ENCODE measurements at regions not wholly inside any gene's neighbourhood (a gene's known extent, or its start where the extent isn't known, plus 50 kb on each side); places are given as distances from the start of the nearest gene placed in this dataset.

DNA sequence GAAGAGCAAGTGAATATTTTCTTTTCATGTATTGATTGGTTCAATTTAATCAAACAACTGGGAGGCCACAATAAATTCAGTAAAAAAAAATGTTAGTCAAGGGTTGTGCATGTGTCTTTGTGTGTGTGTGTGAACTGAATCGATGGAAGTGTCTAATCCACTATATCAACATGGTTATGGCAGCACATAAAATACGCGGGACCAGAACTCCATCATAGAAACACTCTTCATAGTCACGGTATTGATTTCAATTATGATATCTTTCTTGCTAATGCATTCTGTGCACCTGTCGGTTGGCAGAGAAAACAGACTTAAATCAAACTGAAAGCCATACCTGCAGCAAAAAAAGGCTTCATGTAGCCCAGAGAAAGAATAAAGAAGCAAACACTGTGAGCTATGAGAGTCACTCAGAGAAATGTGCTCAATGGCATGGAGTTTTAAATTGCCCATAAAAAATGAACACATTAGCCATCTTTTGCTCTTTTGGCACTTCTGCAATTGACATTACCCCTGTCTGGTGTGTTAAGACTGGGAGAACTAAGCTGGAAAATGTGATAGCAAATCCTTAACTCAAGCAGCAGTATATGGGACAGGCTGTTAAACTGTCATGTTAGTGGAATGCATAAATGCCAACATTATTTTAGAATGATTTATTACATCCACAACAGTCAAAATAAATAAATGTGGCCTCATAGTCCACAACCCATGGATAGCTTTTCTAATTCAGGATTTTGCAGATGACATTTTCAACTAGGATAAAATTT lies 642.4 kb upstream of the C9orf72 start:
- POLR2A ChIA-PET: no interaction called here
- Mint-ChIP-seq H3K27ac (ENCODE audit: unreplicated experiment) (no peak overlapping the region), H3K27me3 (ENCODE audit: insufficient read depth, unreplicated experiment) (no peaks in the 10 kb centered on the region), H3K9me3 (ENCODE audit: unreplicated experiment) (no peaks in the 10 kb centered on the region), H3K4me1 (ENCODE audit: low read depth, unreplicated experiment) (peaks cover 6% of the 10 kb centered on the region), H3K4me3 (ENCODE audit: unreplicated experiment) (no peak overlapping the region), H3K36me3 (ENCODE audit: insufficient read depth, unreplicated experiment) (no peaks in the 10 kb centered on the region)
- Histone ChIP-seq H3K27me3 (replicated peaks; ENCODE audit: control insufficient read depth, insufficient read depth, low read length) (no peaks in the 10 kb centered on the region), H3K36me3 (ENCODE audit: control insufficient read depth, insufficient read depth, low read length) (no peaks in the 10 kb centered on the region), H3K4me1 (peaks cover 18% of the 10 kb centered on the region), H3K9me3 (no peaks in the 10 kb centered on the region), H3K4me3 (ENCODE audit: low read depth, low read length) (no peak overlapping the region)
- no peak for DNase-seq
- BruUV-seq (replicated peaks): no TSS peak
- TF ChIP-seq, protein P1, sequence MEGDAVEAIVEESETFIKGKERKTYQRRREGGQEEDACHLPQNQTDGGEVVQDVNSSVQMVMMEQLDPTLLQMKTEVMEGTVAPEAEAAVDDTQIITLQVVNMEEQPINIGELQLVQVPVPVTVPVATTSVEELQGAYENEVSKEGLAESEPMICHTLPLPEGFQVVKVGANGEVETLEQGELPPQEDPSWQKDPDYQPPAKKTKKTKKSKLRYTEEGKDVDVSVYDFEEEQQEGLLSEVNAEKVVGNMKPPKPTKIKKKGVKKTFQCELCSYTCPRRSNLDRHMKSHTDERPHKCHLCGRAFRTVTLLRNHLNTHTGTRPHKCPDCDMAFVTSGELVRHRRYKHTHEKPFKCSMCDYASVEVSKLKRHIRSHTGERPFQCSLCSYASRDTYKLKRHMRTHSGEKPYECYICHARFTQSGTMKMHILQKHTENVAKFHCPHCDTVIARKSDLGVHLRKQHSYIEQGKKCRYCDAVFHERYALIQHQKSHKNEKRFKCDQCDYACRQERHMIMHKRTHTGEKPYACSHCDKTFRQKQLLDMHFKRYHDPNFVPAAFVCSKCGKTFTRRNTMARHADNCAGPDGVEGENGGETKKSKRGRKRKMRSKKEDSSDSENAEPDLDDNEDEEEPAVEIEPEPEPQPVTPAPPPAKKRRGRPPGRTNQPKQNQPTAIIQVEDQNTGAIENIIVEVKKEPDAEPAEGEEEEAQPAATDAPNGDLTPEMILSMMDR (IDR thresholded peaks at IDR 0.05; ENCODE audit: insufficient read depth in 1 of 2, low read depth in 1 of 2, low read length in 1 of 2, severe bottlenecking in 1 of 2, unreplicated experiment in 1 of 2): no peak
- CTCF ChIA-PET: no interaction called here
- intact Hi-C loops (cut with micrococcal nuclease; ENCODE audit: unreplicated experiment): no loop called here

DNA sequence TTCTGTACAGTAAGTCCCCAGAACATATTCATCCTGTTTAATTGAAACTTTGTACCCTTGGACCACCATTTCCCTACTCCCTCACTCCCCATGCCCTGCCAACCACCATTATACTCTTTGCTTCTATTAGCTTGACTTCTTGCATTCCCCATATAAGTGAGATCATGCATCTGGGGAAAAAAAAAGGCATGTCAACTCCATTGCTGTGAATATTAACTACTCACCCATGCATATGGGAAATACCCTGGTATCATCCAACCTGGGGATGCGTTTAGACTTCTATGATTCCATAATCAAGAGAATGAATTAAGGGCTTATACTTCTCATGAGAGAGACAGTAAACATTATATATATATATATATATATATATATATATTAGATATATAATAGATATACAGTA lies 659.4 kb upstream of the C9orf72 start:
- H3K4me1 Mint-ChIP-seq (ENCODE audit: low read depth, unreplicated experiment): peaks cover 6% of the 10 kb centered on the region
- Histone ChIP-seq H3K9me3 (no peaks in the 10 kb centered on the region), H3K4me1 (peaks cover 7% of the 10 kb centered on the region), H3K4me3 (ENCODE audit: low read depth, low read length) (no peak overlapping the region), H3K36me3 (ENCODE audit: control insufficient read depth, insufficient read depth, low read length) (no peaks in the 10 kb centered on the region), H3K27me3 (replicated peaks; ENCODE audit: control insufficient read depth, insufficient read depth, low read length) (no peaks in the 10 kb centered on the region)
- no peaks in the 10 kb centered on the region for H3K36me3 Mint-ChIP-seq (ENCODE audit: insufficient read depth, unreplicated experiment)
- no peaks in the 10 kb centered on the region for H3K27me3 Mint-ChIP-seq (ENCODE audit: insufficient read depth, unreplicated experiment)
- BruUV-seq (replicated peaks): no TSS peak
- POLR2A ChIA-PET: no interaction called here
- intact Hi-C loops (cut with micrococcal nuclease; ENCODE audit: unreplicated experiment): no loop called here
- no peak overlapping the region for H3K4me3 Mint-ChIP-seq (ENCODE audit: unreplicated experiment)
- CTCF ChIA-PET: no interaction called here
- no peak overlapping the region for H3K27ac Mint-ChIP-seq (ENCODE audit: unreplicated experiment)
- DNase-seq: no peak
- TF ChIP-seq, protein P1 (IDR thresholded peaks at IDR 0.05; ENCODE audit: insufficient read depth in 1 of 2, low read depth in 1 of 2, low read length in 1 of 2, severe bottlenecking in 1 of 2, unreplicated experiment in 1 of 2): no peak
- H3K9me3 Mint-ChIP-seq (ENCODE audit: unreplicated experiment): peaks cover 9% of the 10 kb centered on the region

DNA sequence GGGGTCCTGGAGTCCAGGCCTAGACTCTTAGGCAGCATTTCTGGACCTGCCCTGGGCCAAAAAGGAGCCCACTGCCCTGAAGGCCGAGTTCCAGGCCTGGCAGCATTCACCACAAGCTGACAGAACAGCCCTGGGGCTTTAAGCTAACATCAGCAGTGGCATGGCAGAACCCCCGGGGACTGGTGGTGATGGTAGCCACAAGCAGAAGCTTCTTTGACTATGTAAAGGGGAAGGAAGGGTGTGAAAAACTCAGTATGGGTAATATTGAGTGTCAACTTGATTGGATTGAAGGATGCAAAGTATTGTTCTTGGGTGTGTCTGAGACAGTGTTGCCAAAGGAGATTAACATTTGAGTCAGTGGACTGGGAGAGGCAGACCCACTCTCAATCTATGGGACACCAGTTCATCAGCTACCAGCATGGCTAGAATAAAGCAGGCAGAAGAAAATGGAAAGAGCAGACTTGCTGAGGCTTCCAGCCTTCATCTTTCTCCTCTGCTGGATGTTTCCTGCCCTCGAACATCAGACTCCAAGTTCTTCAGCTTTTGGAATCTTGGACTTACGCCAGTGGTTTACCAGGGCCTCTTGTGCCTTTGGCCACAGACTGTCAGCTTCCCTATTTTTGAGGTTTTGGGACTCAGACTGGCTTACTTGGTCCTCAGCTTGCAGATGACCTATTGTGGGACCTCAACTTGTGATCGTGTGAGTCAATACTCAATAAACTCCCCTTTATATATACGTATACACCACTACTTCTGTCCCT lies 661.0 kb upstream of the C9orf72 start:
- DNase-seq: no peak
- H3K36me3 Mint-ChIP-seq (ENCODE audit: insufficient read depth, unreplicated experiment): no peaks in the 10 kb centered on the region
- intact Hi-C loops (cut with micrococcal nuclease; ENCODE audit: unreplicated experiment): no loop called here
- Histone ChIP-seq H3K27me3 (replicated peaks; ENCODE audit: control insufficient read depth, insufficient read depth, low read length) (no peaks in the 10 kb centered on the region), H3K4me1 (peaks cover 7% of the 10 kb centered on the region), H3K9me3 (no peaks in the 10 kb centered on the region), H3K4me3 (ENCODE audit: low read depth, low read length) (no peak overlapping the region), H3K36me3 (ENCODE audit: control insufficient read depth, insufficient read depth, low read length) (no peaks in the 10 kb centered on the region)
- H3K9me3 Mint-ChIP-seq (ENCODE audit: unreplicated experiment): peaks cover 9% of the 10 kb centered on the region
- peaks cover 6% of the 10 kb centered on the region for H3K4me1 Mint-ChIP-seq (ENCODE audit: low read depth, unreplicated experiment)
- no peaks in the 10 kb centered on the region for H3K27me3 Mint-ChIP-seq (ENCODE audit: insufficient read depth, unreplicated experiment)
- ChIA-PET CTCF (no interaction called here), POLR2A (no interaction called here)
- BruUV-seq (replicated peaks): no TSS peak
- H3K4me3 Mint-ChIP-seq (ENCODE audit: unreplicated experiment): no peak overlapping the region
- no peak overlapping the region for H3K27ac Mint-ChIP-seq (ENCODE audit: unreplicated experiment)
- TF ChIP-seq, protein P1 (IDR thresholded peaks at IDR 0.05; ENCODE audit: insufficient read depth in 1 of 2, low read depth in 1 of 2, low read length in 1 of 2, severe bottlenecking in 1 of 2, unreplicated experiment in 1 of 2): no peak
